ENCODE measurements at regions not wholly inside any gene's neighbourhood (a gene's known extent, or its start where the extent isn't known, plus 50 kb on each side); places are given as distances from the start of the nearest gene placed in this dataset.

DNA sequence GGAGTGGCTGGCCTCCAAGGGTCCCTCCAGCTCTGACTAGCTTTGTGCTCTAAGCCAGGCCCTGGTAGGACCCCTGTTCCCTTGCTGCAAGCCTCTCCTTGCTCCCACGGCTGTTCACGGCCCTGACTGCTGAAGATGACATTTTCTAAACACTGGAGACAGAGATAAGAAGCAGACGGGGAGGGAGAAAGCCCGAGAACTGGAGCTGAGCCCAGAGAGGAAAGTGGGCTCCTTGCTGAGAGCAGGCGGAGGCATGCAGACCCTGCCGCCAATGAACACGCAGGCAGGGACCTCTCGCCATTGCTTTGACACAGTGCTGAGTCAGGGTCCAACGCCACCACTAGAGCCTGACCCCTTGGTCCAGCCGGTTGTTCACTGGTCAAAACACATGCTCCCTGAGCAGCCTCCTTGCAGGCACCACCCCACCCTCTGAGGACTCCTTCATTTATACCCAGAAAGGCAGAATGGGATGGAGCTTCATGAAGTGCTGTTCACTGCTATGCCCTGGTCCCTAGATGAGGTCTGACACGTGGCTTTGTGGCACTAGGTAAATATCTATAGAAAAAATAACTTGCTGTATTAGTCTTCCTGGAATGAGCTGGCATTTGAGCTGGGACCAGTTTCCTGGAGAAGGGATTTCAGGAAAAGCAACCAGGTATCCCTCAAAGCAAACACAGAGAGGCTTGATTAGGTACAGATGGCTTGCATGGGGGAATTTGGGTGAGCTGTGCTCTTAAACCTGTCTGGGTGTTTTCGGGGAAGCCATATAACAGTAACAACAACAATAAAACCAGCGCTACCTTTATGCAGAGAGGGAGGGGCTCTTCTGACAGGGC, 65.7 kb downstream of the MCFD2 start:
- BruUV-seq (replicated peaks): no TSS peak
- no peaks in the 10 kb centered on the region for H4K20me1 ChIP-seq (replicated peaks; ENCODE audit: control insufficient read depth, extremely low read depth, insufficient read depth, low read length)
- CTCF ChIA-PET: interaction anchor here (0.9 to 2.0 kb wide), 9 partner anchors 8 to 73 kb away, joined by 3 to 7 read pairs (median 4); no protein-coding TSS in a partner anchor
- no peaks in the 10 kb centered on the region for H3K79me2 ChIP-seq (ENCODE audit: control insufficient read depth, insufficient read depth, low read length)
- DNase-seq (ENCODE audit: low read depth, low spot score) (peak; percentile 82), FAIRE-seq (peak; percentile 52)
- H3K27ac ChIP-seq (ENCODE audit: insufficient read depth, low read depth, low read length): peak overlapping the region; percentile 40
- no peaks in the 10 kb centered on the region for H3K27me3 ChIP-seq (ENCODE audit: control insufficient read depth in 2 of 2, insufficient read depth in 2 of 2, low read length in 2 of 2)
- H2AFZ ChIP-seq (ENCODE audit: low read depth, low read length): peak overlapping the region; percentile 70
- no peaks in the 10 kb centered on the region for H3K36me3 ChIP-seq (ENCODE audit: control insufficient read depth in 2 of 2, extremely low read depth in 1 of 2, insufficient read depth in 2 of 2, low read length in 2 of 2)
- intact Hi-C loops (cut with micrococcal nuclease) (loop anchor here (2.0 to 5.0 kb wide), 2 partner anchors 17 to 38 kb away; no protein-coding TSS in a partner anchor), dilution Hi-C loops (cut with MboI; ENCODE audit: extremely low pct_ligation_motif_present, low sequenced_read_pairs) (no loop called here)
- H3K9ac ChIP-seq (replicated peaks; ENCODE audit: extremely low read depth, insufficient read depth, low read length): no peak overlapping the region
- H3K4me3 ChIP-seq (replicated peaks in 1 of 3; ENCODE audit: insufficient read depth in 1 of 3, low read depth in 1 of 3, low read length in 3 of 3): no peak overlapping the region
- H3K9me3 ChIP-seq (replicated peaks; ENCODE audit: control insufficient read depth, insufficient read depth, low read length): no peaks in the 10 kb centered on the region
- POLR2A ChIA-PET: no interaction called here
- H3K4me2 ChIP-seq (ENCODE audit: insufficient read depth, low read length): peak overlapping the region; percentile 19
- TF ChIP-seq MYC (IDR thresholded peaks at IDR 0.05; ENCODE audit: low read depth, low read length) (no peak), POLR2A (IDR thresholded peaks at IDR 0.05; ENCODE audit: low read depth, low read length) (no peak), JUN (IDR thresholded peaks at IDR 0.05; ENCODE audit: borderline replicate concordance, insufficient read depth, insufficient read length, low read depth) (no peak), FOS (IDR thresholded peaks at IDR 0.05; ENCODE audit: borderline replicate concordance, insufficient read depth, low read length) (no peak), GATA2 (IDR thresholded peaks at IDR 0.05; ENCODE audit: insufficient read depth, insufficient read length, low read depth, low read length) (no peak), POLR2AphosphoS5 (IDR thresholded peaks at IDR 0.05; ENCODE audit: insufficient read depth, low read depth, low read length) (no peak), EZH2 (IDR thresholded peaks at IDR 0.05; ENCODE audit: borderline replicate concordance, low read depth, low read length, severe bottlenecking) (no peak)
- TF ChIP-seq, protein P1, sequence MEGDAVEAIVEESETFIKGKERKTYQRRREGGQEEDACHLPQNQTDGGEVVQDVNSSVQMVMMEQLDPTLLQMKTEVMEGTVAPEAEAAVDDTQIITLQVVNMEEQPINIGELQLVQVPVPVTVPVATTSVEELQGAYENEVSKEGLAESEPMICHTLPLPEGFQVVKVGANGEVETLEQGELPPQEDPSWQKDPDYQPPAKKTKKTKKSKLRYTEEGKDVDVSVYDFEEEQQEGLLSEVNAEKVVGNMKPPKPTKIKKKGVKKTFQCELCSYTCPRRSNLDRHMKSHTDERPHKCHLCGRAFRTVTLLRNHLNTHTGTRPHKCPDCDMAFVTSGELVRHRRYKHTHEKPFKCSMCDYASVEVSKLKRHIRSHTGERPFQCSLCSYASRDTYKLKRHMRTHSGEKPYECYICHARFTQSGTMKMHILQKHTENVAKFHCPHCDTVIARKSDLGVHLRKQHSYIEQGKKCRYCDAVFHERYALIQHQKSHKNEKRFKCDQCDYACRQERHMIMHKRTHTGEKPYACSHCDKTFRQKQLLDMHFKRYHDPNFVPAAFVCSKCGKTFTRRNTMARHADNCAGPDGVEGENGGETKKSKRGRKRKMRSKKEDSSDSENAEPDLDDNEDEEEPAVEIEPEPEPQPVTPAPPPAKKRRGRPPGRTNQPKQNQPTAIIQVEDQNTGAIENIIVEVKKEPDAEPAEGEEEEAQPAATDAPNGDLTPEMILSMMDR (IDR thresholded peaks at IDR 0.05; ENCODE audit: extremely low read depth in 1 of 2, insufficient read depth in 1 of 2, low read depth in 1 of 2, low read length in 2 of 2): no peak
- TF ChIP-seq, protein P2, sequence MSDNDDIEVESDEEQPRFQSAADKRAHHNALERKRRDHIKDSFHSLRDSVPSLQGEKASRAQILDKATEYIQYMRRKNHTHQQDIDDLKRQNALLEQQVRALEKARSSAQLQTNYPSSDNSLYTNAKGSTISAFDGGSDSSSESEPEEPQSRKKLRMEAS (IDR thresholded peaks at IDR 0.05; ENCODE audit: insufficient read depth, insufficient read length): no peak
- no peaks in the 10 kb centered on the region for H3K9me1 ChIP-seq (replicated peaks; ENCODE audit: control insufficient read depth, extremely low read depth, insufficient read depth, low read length)
- peaks cover 59% of the 10 kb centered on the region for H3K4me1 ChIP-seq (ENCODE audit: control insufficient read depth, extremely low read depth, insufficient read depth, low read length)
